ENCODE measurements at regions not wholly inside any gene's neighbourhood (a gene's known extent, or its start where the extent isn't known, plus 50 kb on each side); places are given as distances from the start of the nearest gene placed in this dataset.
A peak's percentile ranks its signal among the peaks of the same experiment; 100 is the strongest.

DNA sequence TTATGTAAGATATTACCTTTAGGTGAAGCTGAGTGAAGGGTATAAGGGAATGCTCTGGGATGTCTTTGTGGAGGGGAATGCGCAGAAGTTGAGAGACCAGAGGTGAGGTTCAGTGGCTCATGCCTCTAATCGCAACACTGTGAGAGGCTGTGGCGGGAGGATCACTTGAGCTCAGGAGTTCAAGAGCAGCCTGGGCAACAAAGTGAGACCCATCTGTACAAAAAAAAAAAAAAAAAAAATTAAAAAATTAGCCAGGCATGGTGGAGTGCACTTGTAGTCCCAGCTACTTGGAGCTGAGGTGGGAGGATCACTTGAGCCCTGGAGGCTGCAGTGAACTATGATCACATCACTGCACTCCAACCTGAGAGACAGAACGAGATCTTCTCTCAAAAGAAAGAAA is 57.3 kb upstream of the SP3 start:
- in situ Hi-C loops (cut with HindIII; ENCODE audit: low pct_unique_long_range_greater_than_20kb, low sequenced_read_pairs) = no loop called here
- no peak for DNase-seq (ENCODE audit: low read depth, low spot score)

DNA sequence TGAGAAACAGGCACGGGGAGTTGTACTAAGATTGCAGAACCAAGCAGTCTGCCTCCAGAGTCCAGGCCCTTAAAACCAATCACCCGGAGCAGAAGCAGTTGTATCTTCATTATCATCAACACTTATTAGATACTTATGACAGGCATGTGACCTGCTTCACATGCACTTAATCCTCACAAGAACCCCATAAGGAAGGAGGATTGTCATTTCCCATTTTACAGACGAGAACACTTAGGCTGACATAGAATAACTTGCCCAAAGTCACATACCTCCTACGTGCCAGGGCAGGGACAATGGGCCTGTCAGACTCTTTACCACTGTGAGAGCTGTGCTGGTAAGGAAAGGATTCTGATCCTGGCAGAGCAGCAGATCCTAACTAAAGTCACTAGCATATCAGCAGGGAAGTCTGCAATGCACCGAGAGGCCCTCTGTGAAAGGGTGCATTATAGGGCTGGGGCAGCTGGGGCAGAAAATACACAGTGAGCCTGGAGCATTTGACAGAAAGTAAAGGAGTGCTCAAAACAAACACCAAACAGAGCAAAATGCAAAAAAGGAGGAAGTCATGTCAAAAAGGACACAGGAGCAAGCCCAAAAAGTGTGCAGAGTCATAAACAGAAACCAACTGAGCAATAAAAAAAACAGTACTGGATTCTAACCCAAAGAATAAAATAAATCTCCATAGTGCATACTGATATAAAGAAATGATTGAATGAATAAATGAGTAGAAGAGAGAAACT is 55.9 kb upstream of the SP3 start:
- in situ Hi-C loops (cut with HindIII; ENCODE audit: low pct_unique_long_range_greater_than_20kb, low sequenced_read_pairs) = no loop called here
- peak; percentile 72 for DNase-seq (ENCODE audit: low read depth, low spot score)

DNA sequence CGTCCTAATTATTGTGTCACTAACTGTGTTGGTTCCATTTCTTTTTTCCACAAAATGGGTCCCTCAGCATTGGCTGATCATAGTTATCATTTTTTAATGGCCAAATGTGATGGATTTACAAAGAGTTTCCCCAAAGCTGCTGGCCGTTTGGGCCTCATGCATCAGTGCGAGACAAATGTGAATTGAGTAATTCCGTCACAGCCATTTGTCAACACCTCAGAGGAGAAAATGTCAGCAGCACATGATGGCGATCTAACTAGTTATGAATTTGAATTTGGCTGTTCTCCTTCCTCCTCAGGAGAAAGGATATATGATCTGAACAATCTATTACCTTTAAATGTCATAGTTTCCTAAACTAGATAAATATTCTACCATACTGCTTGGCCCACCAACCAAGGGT is 54.9 kb upstream of the SP3 start:
- in situ Hi-C loops (cut with HindIII; ENCODE audit: low pct_unique_long_range_greater_than_20kb, low sequenced_read_pairs) = no loop called here
- no peak for DNase-seq (ENCODE audit: low read depth, low spot score)

GRCh38 chr2:174016447-174016846 is 51.3 kb upstream of the SP3 start:
- DNase-seq (ENCODE audit: low read depth, low spot score) = no peak
- in situ Hi-C loops (cut with HindIII; ENCODE audit: low pct_unique_long_range_greater_than_20kb, low sequenced_read_pairs) = no loop called here

DNA sequence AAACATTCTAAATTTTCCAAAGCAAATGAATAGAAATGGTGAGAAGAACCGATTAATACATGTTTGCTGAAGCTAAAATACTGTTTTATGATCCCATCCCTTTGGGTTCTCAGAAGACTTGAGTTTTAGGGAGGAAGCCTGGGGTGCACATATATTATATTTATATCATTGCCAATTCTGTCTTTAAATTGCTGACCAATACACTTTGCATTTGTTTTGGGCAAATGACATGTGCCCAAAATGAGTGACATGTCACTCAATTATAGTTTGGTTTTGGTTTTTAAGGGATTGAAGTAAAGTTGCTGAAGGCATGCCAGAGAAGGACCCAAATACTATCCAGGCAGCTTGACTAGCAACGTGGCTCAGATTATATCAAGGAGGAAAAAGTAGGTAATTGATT is 50.3 kb upstream of the SP3 start:
- in situ Hi-C loops (cut with HindIII; ENCODE audit: low pct_unique_long_range_greater_than_20kb, low sequenced_read_pairs) = no loop called here
- no peak for DNase-seq (ENCODE audit: low read depth, low spot score)

All from SK-MEL-5 (cell line).